ENCODE measurements at regions not wholly inside any gene's neighbourhood (a gene's known extent, or its start where the extent isn't known, plus 50 kb on each side); places are given as distances from the start of the nearest gene placed in this dataset.

- DNase-seq (ENCODE audit: low read depth in 2 of 2, low spot score in 1 of 2): no peak
Measured at GRCh38 chr12:24480766-24481449, 468.0 kb downstream of the BCAT1 start.

GRCh38 chr12:24479131-24479530 is 469.8 kb downstream of the BCAT1 start:
- no peak for DNase-seq (ENCODE audit: low read depth in 2 of 2, low spot score in 1 of 2)

GRCh38 chr12:24478254-24478653 is 470.6 kb downstream of the BCAT1 start:
- no peak for DNase-seq (ENCODE audit: low read depth in 2 of 2, low spot score in 1 of 2)

GRCh38 chr12:24476310-24476709 is 472.6 kb downstream of the BCAT1 start:
- DNase-seq (ENCODE audit: low read depth in 2 of 2, low spot score in 1 of 2): no peak

GRCh38 chr12:24475337-24475736 is 473.6 kb downstream of the BCAT1 start:
- no peak for DNase-seq (ENCODE audit: low read depth in 2 of 2, low spot score in 1 of 2)

- no peak for DNase-seq (ENCODE audit: low read depth in 2 of 2, low spot score in 1 of 2)
Measured at GRCh38 chr12:24473097-24473496, 475.8 kb downstream of the BCAT1 start.

- no peak for DNase-seq (ENCODE audit: low read depth in 2 of 2, low spot score in 1 of 2)
Measured at GRCh38 chr12:24470050-24470449, 478.9 kb downstream of the BCAT1 start.

- DNase-seq (ENCODE audit: low read depth in 2 of 2, low spot score in 1 of 2): no peak
Measured at GRCh38 chr12:24469089-24469488, 479.8 kb downstream of the BCAT1 start.

GRCh38 chr12:24467226-24467625 is 481.7 kb downstream of the BCAT1 start:
- no peak for DNase-seq (ENCODE audit: low read depth in 2 of 2, low spot score in 1 of 2)

GRCh38 chr12:24463375-24463774 is 485.5 kb downstream of the BCAT1 start:
- DNase-seq (ENCODE audit: low read depth in 2 of 2, low spot score in 1 of 2): no peak

- no peak for DNase-seq (ENCODE audit: low read depth in 2 of 2, low spot score in 1 of 2)
Measured at GRCh38 chr12:24462946-24463345, 486.0 kb downstream of the BCAT1 start.

- no peak for DNase-seq (ENCODE audit: low read depth in 2 of 2, low spot score in 1 of 2)
Measured at GRCh38 chr12:24460506-24460905, 488.4 kb downstream of the BCAT1 start.

- no peak for DNase-seq (ENCODE audit: low read depth in 2 of 2, low spot score in 1 of 2)
Measured at GRCh38 chr12:24460099-24460498, 488.8 kb downstream of the BCAT1 start.

- no peak for DNase-seq (ENCODE audit: low read depth in 2 of 2, low spot score in 1 of 2)
Measured at GRCh38 chr12:24455811-24456210, 493.1 kb downstream of the BCAT1 start.

GRCh38 chr12:24447678-24448077 is 498.2 kb upstream of the SOX5 start:
- DNase-seq (ENCODE audit: low read depth in 2 of 2, low spot score in 1 of 2): no peak

- DNase-seq (ENCODE audit: low read depth in 2 of 2, low spot score in 1 of 2): no peak
Measured at GRCh38 chr12:24446287-24446686, 496.8 kb upstream of the SOX5 start.

GRCh38 chr12:24444634-24445033 is 495.2 kb upstream of the SOX5 start:
- DNase-seq (ENCODE audit: low read depth in 2 of 2, low spot score in 1 of 2): no peak

GRCh38 chr12:24441458-24441857 is 492.0 kb upstream of the SOX5 start:
- DNase-seq (ENCODE audit: low read depth in 2 of 2, low spot score in 1 of 2): no peak

GRCh38 chr12:24436667-24437066 is 487.2 kb upstream of the SOX5 start:
- no peak for DNase-seq (ENCODE audit: low read depth in 2 of 2, low spot score in 1 of 2)

- no peak for DNase-seq (ENCODE audit: low read depth in 2 of 2, low spot score in 1 of 2)
Measured at GRCh38 chr12:24431872-24432271, 482.4 kb upstream of the SOX5 start.

- no peak for DNase-seq (ENCODE audit: low read depth in 2 of 2, low spot score in 1 of 2)
Measured at GRCh38 chr12:24427776-24428175, 478.3 kb upstream of the SOX5 start.

- DNase-seq (ENCODE audit: low read depth in 2 of 2, low spot score in 1 of 2): no peak
Measured at GRCh38 chr12:24425601-24425970, 476.1 kb upstream of the SOX5 start.

GRCh38 chr12:24424889-24425600 is 475.6 kb upstream of the SOX5 start:
- no peak for DNase-seq (ENCODE audit: low read depth in 2 of 2, low spot score in 1 of 2)
